ENCODE measurements at regions not wholly inside any gene's neighbourhood (a gene's known extent, or its start where the extent isn't known, plus 50 kb on each side); places are given as distances from the start of the nearest gene placed in this dataset.

GRCh38 chr4:166301266-166301665, 428.2 kb downstream of the TLL1 start:
- Histone ChIP-seq H2AFZ (ENCODE audit: low read length) (no peak overlapping the region), H3K27me3 (ENCODE audit: low read length) (no peaks in the 10 kb centered on the region), H3K4me1 (ENCODE audit: low read length) (no peaks in the 10 kb centered on the region), H3K9ac (ENCODE audit: low read length) (no peak overlapping the region), H3K9me3 (ENCODE audit: low read length) (peaks cover 28% of the 10 kb centered on the region), H4K20me1 (ENCODE audit: insufficient read depth, low read depth, low read length) (no peaks in the 10 kb centered on the region), H3K36me3 (ENCODE audit: insufficient read depth, low read length) (no peaks in the 10 kb centered on the region), H3K27ac (ENCODE audit: low read length) (no peak overlapping the region), H3K4me2 (ENCODE audit: low read depth, low read length, poor library complexity, severe bottlenecking) (no peak overlapping the region), H3K79me2 (ENCODE audit: low read length) (no peaks in the 10 kb centered on the region), H3K4me3 (ENCODE audit: low read length) (no peak overlapping the region), H3K9me2 (replicated peaks; ENCODE audit: insufficient read depth, low read length) (no peaks in the 10 kb centered on the region; the same call in 1 of the 2 replicates)
- no peak for DNase-seq

GRCh38 chr4:166308647-166309046, 435.6 kb downstream of the TLL1 start:
- no peak overlapping the region for H3K9ac ChIP-seq (ENCODE audit: low read length)
- H3K4me1 ChIP-seq (ENCODE audit: low read length), result no peaks in the 10 kb centered on the region
- no peaks in the 10 kb centered on the region for H3K79me2 ChIP-seq (ENCODE audit: low read length)
- no peak for DNase-seq
- no peaks in the 10 kb centered on the region for H3K27me3 ChIP-seq (ENCODE audit: low read length)
- no peak overlapping the region for H2AFZ ChIP-seq (ENCODE audit: low read length)
- no peak overlapping the region for H3K4me3 ChIP-seq (ENCODE audit: low read length)
- H3K4me2 ChIP-seq (ENCODE audit: low read depth, low read length, poor library complexity, severe bottlenecking), result no peak overlapping the region
- H3K27ac ChIP-seq (ENCODE audit: low read length), result no peak overlapping the region
- no peaks in the 10 kb centered on the region; the same call in 1 of the 2 replicates for H3K9me2 ChIP-seq (replicated peaks; ENCODE audit: insufficient read depth, low read length)
- H4K20me1 ChIP-seq (ENCODE audit: insufficient read depth, low read depth, low read length), result no peaks in the 10 kb centered on the region
- no peaks in the 10 kb centered on the region for H3K36me3 ChIP-seq (ENCODE audit: insufficient read depth, low read length)
- peaks cover 27% of the 10 kb centered on the region; the same call in 1 of the 2 replicates for H3K9me3 ChIP-seq (ENCODE audit: low read length)

- H3K4me2 ChIP-seq (ENCODE audit: low read depth, low read length, poor library complexity, severe bottlenecking), result no peak overlapping the region
- no peak for DNase-seq
- H3K9me3 ChIP-seq (ENCODE audit: low read length), result peaks cover 23% of the 10 kb centered on the region; the same call in 1 of the 2 replicates
- no peaks in the 10 kb centered on the region for H3K27me3 ChIP-seq (ENCODE audit: low read length)
- no peaks in the 10 kb centered on the region for H3K4me1 ChIP-seq (ENCODE audit: low read length)
- no peak overlapping the region for H3K9ac ChIP-seq (ENCODE audit: low read length)
- no peak overlapping the region for H2AFZ ChIP-seq (ENCODE audit: low read length)
- no peak overlapping the region for H3K4me3 ChIP-seq (ENCODE audit: low read length)
- no peaks in the 10 kb centered on the region for H3K79me2 ChIP-seq (ENCODE audit: low read length)
- H3K9me2 ChIP-seq (replicated peaks; ENCODE audit: insufficient read depth, low read length), result no peaks in the 10 kb centered on the region; the same call in 1 of the 2 replicates
- no peaks in the 10 kb centered on the region for H4K20me1 ChIP-seq (ENCODE audit: insufficient read depth, low read depth, low read length)
- no peaks in the 10 kb centered on the region for H3K36me3 ChIP-seq (ENCODE audit: insufficient read depth, low read length)
- no peak overlapping the region for H3K27ac ChIP-seq (ENCODE audit: low read length)
Observed at GRCh38 chr4:166309286-166309685, 436.2 kb downstream of the TLL1 start.

- Histone ChIP-seq H3K4me2 (ENCODE audit: low read depth, low read length, poor library complexity, severe bottlenecking) (no peak overlapping the region), H3K27ac (ENCODE audit: low read length) (no peak overlapping the region)
Observed at GRCh38 chr4:166311169-166311568, 438.1 kb downstream of the TLL1 start.

GRCh38 chr4:166312166-166312565, 439.1 kb downstream of the TLL1 start:
- Histone ChIP-seq H3K9me2 (replicated peaks; ENCODE audit: insufficient read depth, low read length) (no peaks in the 10 kb centered on the region), H3K4me1 (ENCODE audit: low read length) (no peaks in the 10 kb centered on the region), H3K27ac (ENCODE audit: low read length) (no peak overlapping the region), H3K4me3 (ENCODE audit: low read length) (no peak overlapping the region), H3K27me3 (ENCODE audit: low read length) (no peaks in the 10 kb centered on the region), H3K9me3 (ENCODE audit: low read length) (peaks cover 29% of the 10 kb centered on the region; the same call in 1 of the 2 replicates), H4K20me1 (ENCODE audit: insufficient read depth, low read depth, low read length) (no peaks in the 10 kb centered on the region), H3K79me2 (ENCODE audit: low read length) (no peaks in the 10 kb centered on the region), H3K9ac (ENCODE audit: low read length) (no peak overlapping the region), H3K4me2 (ENCODE audit: low read depth, low read length, poor library complexity, severe bottlenecking) (no peak overlapping the region), H3K36me3 (ENCODE audit: insufficient read depth, low read length) (no peaks in the 10 kb centered on the region), H2AFZ (ENCODE audit: low read length) (no peak overlapping the region)
- no peak for DNase-seq

More at GRCh38 chr4:166311169-166311568, 438.1 kb downstream of the TLL1 start:
- H4K20me1 ChIP-seq (ENCODE audit: insufficient read depth, low read depth, low read length), result no peaks in the 10 kb centered on the region
- H2AFZ ChIP-seq (ENCODE audit: low read length), result no peak overlapping the region
- no peak for DNase-seq
- no peaks in the 10 kb centered on the region for H3K79me2 ChIP-seq (ENCODE audit: low read length)
- no peaks in the 10 kb centered on the region for H3K4me1 ChIP-seq (ENCODE audit: low read length)
- H3K27me3 ChIP-seq (ENCODE audit: low read length), result no peaks in the 10 kb centered on the region
- peaks cover 29% of the 10 kb centered on the region; the same call in 1 of the 2 replicates for H3K9me3 ChIP-seq (ENCODE audit: low read length)
- H3K9ac ChIP-seq (ENCODE audit: low read length), result no peak overlapping the region
- no peaks in the 10 kb centered on the region for H3K9me2 ChIP-seq (replicated peaks; ENCODE audit: insufficient read depth, low read length)
- no peak overlapping the region for H3K4me3 ChIP-seq (ENCODE audit: low read length)
- H3K36me3 ChIP-seq (ENCODE audit: insufficient read depth, low read length), result no peaks in the 10 kb centered on the region

GRCh38 chr4:166314902-166315301, 441.9 kb downstream of the TLL1 start:
- Histone ChIP-seq H2AFZ (ENCODE audit: low read length) (no peak overlapping the region), H3K4me3 (ENCODE audit: low read length) (no peak overlapping the region), H3K9ac (ENCODE audit: low read length) (no peak overlapping the region), H4K20me1 (ENCODE audit: insufficient read depth, low read depth, low read length) (no peaks in the 10 kb centered on the region), H3K4me2 (ENCODE audit: low read depth, low read length, poor library complexity, severe bottlenecking) (no peak overlapping the region), H3K79me2 (ENCODE audit: low read length) (no peaks in the 10 kb centered on the region), H3K27me3 (ENCODE audit: low read length) (no peaks in the 10 kb centered on the region), H3K4me1 (ENCODE audit: low read length) (no peaks in the 10 kb centered on the region), H3K36me3 (ENCODE audit: insufficient read depth, low read length) (no peaks in the 10 kb centered on the region), H3K9me2 (replicated peaks; ENCODE audit: insufficient read depth, low read length) (no peaks in the 10 kb centered on the region), H3K27ac (ENCODE audit: low read length) (no peak overlapping the region), H3K9me3 (ENCODE audit: low read length) (peaks cover 16% of the 10 kb centered on the region; the same call in 1 of the 2 replicates)
- DNase-seq, result no peak

- H3K27me3 ChIP-seq (ENCODE audit: low read length), result no peaks in the 10 kb centered on the region
Observed at GRCh38 chr4:166315721-166316467, 442.9 kb downstream of the TLL1 start.

GRCh38 chr4:166318810-166319525, 445.9 kb downstream of the TLL1 start:
- H3K27ac ChIP-seq (ENCODE audit: low read length), result no peak overlapping the region
- no peak overlapping the region for H3K4me2 ChIP-seq (ENCODE audit: low read depth, low read length, poor library complexity, severe bottlenecking)
- H3K27me3 ChIP-seq (ENCODE audit: low read length), result no peaks in the 10 kb centered on the region
- H4K20me1 ChIP-seq (ENCODE audit: insufficient read depth, low read depth, low read length), result no peaks in the 10 kb centered on the region
- DNase-seq, result no peak
- H3K4me1 ChIP-seq (ENCODE audit: low read length), result no peaks in the 10 kb centered on the region
- H3K79me2 ChIP-seq (ENCODE audit: low read length), result no peaks in the 10 kb centered on the region
- no peak overlapping the region for H3K9ac ChIP-seq (ENCODE audit: low read length)
- H3K36me3 ChIP-seq (ENCODE audit: insufficient read depth, low read length), result no peaks in the 10 kb centered on the region
- no peak overlapping the region for H3K4me3 ChIP-seq (ENCODE audit: low read length)
- H2AFZ ChIP-seq (ENCODE audit: low read length), result no peak overlapping the region
- H3K9me2 ChIP-seq (replicated peaks; ENCODE audit: insufficient read depth, low read length), result no peaks in the 10 kb centered on the region
- H3K9me3 ChIP-seq (ENCODE audit: low read length), result peaks cover 17% of the 10 kb centered on the region; the same call in 1 of the 2 replicates

More at GRCh38 chr4:166315721-166316467, 442.9 kb downstream of the TLL1 start:
- Histone ChIP-seq H3K9me3 (ENCODE audit: low read length) (peaks cover 11% of the 10 kb centered on the region; the same call in 1 of the 2 replicates), H4K20me1 (ENCODE audit: insufficient read depth, low read depth, low read length) (no peaks in the 10 kb centered on the region), H2AFZ (ENCODE audit: low read length) (no peak overlapping the region), H3K36me3 (ENCODE audit: insufficient read depth, low read length) (no peaks in the 10 kb centered on the region), H3K79me2 (ENCODE audit: low read length) (no peaks in the 10 kb centered on the region), H3K4me2 (ENCODE audit: low read depth, low read length, poor library complexity, severe bottlenecking) (no peak overlapping the region), H3K9me2 (replicated peaks; ENCODE audit: insufficient read depth, low read length) (no peaks in the 10 kb centered on the region), H3K27ac (ENCODE audit: low read length) (no peak overlapping the region), H3K9ac (ENCODE audit: low read length) (no peak overlapping the region), H3K4me1 (ENCODE audit: low read length) (no peaks in the 10 kb centered on the region), H3K4me3 (ENCODE audit: low read length) (no peak overlapping the region)
- DNase-seq, result no peak
